NCI-H146 treated with DMSO at 0.1 percent for 48 hours (cell line): ENCODE measurements at regions not wholly inside any gene's neighbourhood (a gene's known extent, or its start where the extent isn't known, plus 50 kb on each side); places are given as distances from the start of the nearest gene placed in this dataset.

Experiments used
- DNase-seq: peaks from one replicate; lab custom pipeline; 2025; ENCODE audit not compliant: unreplicated experiment; lab: John Stamatoyannopoulos, UW

DNA sequence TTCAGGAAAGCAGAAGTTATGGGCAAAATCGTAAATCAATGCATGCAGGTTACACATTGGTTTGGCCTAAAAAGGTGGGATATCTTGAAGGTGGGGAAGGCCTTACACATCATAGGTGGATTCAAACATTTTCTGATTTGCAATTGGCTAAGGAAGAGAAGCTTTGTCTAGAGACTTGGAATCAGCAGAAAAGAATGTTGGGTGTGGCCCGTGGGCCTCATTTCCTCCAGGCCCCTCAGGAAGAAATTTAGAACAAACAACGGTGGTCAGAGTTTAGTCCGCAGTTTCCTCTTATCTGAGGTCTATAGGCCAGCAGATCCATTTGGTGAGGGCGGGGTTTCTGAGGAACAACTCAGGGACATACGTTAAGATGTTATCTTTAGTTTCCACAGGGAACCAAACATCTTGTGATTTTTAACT, 50.9 kb upstream of the AFF3 start:
- no peak for DNase-seq

- no peak for DNase-seq
These were observed 50.4 kb upstream of the AFF3 start for GRCh38 chr2:100192825-100193224.

- no peak for DNase-seq
These were observed 49.9 kb upstream of the AFF3 start for GRCh38 chr2:100192300-100192699.
